ENCODE measurements at regions not wholly inside any gene's neighbourhood (a gene's known extent, or its start where the extent isn't known, plus 50 kb on each side); places are given as distances from the start of the nearest gene placed in this dataset.
"Not testable (repeated sequence)": the region's sequence is repeated elsewhere in the genome, so short reads cannot be mapped to it uniquely, and the experiment has no call there.

- H3K4me3 ChIP-seq (ENCODE audit: low read depth in 1 of 3, low read length in 3 of 3) = no peak overlapping the region
- TF ChIP-seq ZBTB33 (IDR thresholded peaks at IDR 0.05) (no peak), FOXA2 (IDR thresholded peaks at IDR 0.05) (no peak), TAF1 (conservative IDR thresholded peaks at IDR 0.05) (no peak), HNF4G (IDR thresholded peaks at IDR 0.05) (no peak), EGR1 (IDR thresholded peaks at IDR 0.05; ENCODE audit: low read depth in 2 of 2) (no peak), HNF4A (conservative IDR thresholded peaks at IDR 0.05) (no peak), RXRA (IDR thresholded peaks at IDR 0.05) (no peak), SP1 (IDR thresholded peaks at IDR 0.05) (no peak), RAD21 (IDR thresholded peaks at IDR 0.05) (no peak)
- H3K27me3 ChIP-seq (ENCODE audit: control insufficient read depth in 4 of 4, insufficient read depth in 4 of 4, low read length in 3 of 4) = no peaks in the 10 kb centered on the region
- no peak overlapping the region for H3K27ac ChIP-seq (ENCODE audit: low read depth in 1 of 2, low read length in 2 of 2)
- no peaks in the 10 kb centered on the region for H3K9me3 ChIP-seq (ENCODE audit: control insufficient read depth in 4 of 4, low read length in 3 of 4)
- no peak overlapping the region for H3K9ac ChIP-seq (ENCODE audit: low read depth in 1 of 2, low read length in 2 of 2)
- 73% methylated on average over 1 of the region's 1 CpG for WGBS
- DNase-seq (ENCODE audit: low spot score) = no peak
- no peaks in the 10 kb centered on the region for H3K36me3 ChIP-seq (ENCODE audit: control insufficient read depth in 4 of 4, insufficient read depth in 3 of 4, low read depth in 1 of 4, low read length in 3 of 4)
- H3K4me1 ChIP-seq (ENCODE audit: control insufficient read depth in 4 of 4, insufficient read depth in 4 of 4, low read length in 3 of 4) = no peaks in the 10 kb centered on the region
Observed at GRCh38 chr9:102499468-102499867, 495.7 kb upstream of the CYLC2 start.

GRCh38 chr9:102497709-102498108 lies 497.4 kb upstream of the CYLC2 start:
- H3K4me1 ChIP-seq (ENCODE audit: control insufficient read depth in 4 of 4, insufficient read depth in 4 of 4, low read length in 3 of 4) = no peaks in the 10 kb centered on the region
- no peak overlapping the region for H3K4me3 ChIP-seq (ENCODE audit: low read depth in 1 of 3, low read length in 3 of 3)
- no peak overlapping the region for H3K9ac ChIP-seq (ENCODE audit: low read depth in 1 of 2, low read length in 2 of 2)
- no peak overlapping the region for H3K27ac ChIP-seq (ENCODE audit: low read depth in 1 of 2, low read length in 2 of 2)
- DNase-seq (ENCODE audit: low spot score) = no peak
- no peaks in the 10 kb centered on the region for H3K9me3 ChIP-seq (ENCODE audit: control insufficient read depth in 4 of 4, low read length in 3 of 4)
- no peaks in the 10 kb centered on the region for H3K27me3 ChIP-seq (ENCODE audit: control insufficient read depth in 4 of 4, insufficient read depth in 4 of 4, low read length in 3 of 4)
- H3K36me3 ChIP-seq (ENCODE audit: control insufficient read depth in 4 of 4, insufficient read depth in 3 of 4, low read depth in 1 of 4, low read length in 3 of 4) = no peaks in the 10 kb centered on the region
- TF ChIP-seq GABPA (IDR thresholded peaks at IDR 0.05 in 1 of 2, conservative IDR thresholded peaks at IDR 0.05 in 1 of 2) (no peak), MAX (IDR thresholded peaks at IDR 0.05) (no peak), JUND (IDR thresholded peaks at IDR 0.05) (no peak), HNF4G (IDR thresholded peaks at IDR 0.05) (no peak), REST (IDR thresholded peaks at IDR 0.05) (no peak), SP1 (IDR thresholded peaks at IDR 0.05) (no peak), CTCF (IDR thresholded peaks at IDR 0.05; ENCODE audit: low read depth, low read length, missing input control) (no peak)
- 89% methylated on average over 9 of the region's 9 CpGs for WGBS

- H3K27me3 ChIP-seq (ENCODE audit: control insufficient read depth in 4 of 4, insufficient read depth in 4 of 4, low read length in 3 of 4); H3K27ac ChIP-seq (ENCODE audit: low read depth in 1 of 2, low read length in 2 of 2); H3K9me3 ChIP-seq (ENCODE audit: control insufficient read depth in 4 of 4, low read length in 3 of 4); H3K36me3 ChIP-seq (ENCODE audit: control insufficient read depth in 4 of 4, insufficient read depth in 3 of 4, low read depth in 1 of 4, low read length in 3 of 4); H3K4me3 ChIP-seq (ENCODE audit: low read depth in 1 of 3, low read length in 3 of 3); H3K4me1 ChIP-seq (ENCODE audit: control insufficient read depth in 4 of 4, insufficient read depth in 4 of 4, low read length in 3 of 4); H3K9ac ChIP-seq (ENCODE audit: low read depth in 1 of 2, low read length in 2 of 2); DNase-seq (ENCODE audit: low spot score): not testable (repeated sequence)
- 97% methylated on average over 25 of the region's 25 CpGs for WGBS
Observed at GRCh38 chr9:102486976-102487375, 508.2 kb upstream of the CYLC2 start.

All from liver (tissue), 8 donors.